GM19463 (cell line): ENCODE measurements at regions not wholly inside any gene's neighbourhood (a gene's known extent, or its start where the extent isn't known, plus 50 kb on each side); places are given as distances from the start of the nearest gene placed in this dataset.

Source experiments
- ATAC-seq: cut with Tn5 transposase; IDR thresholded peaks from one replicate; pipeline ENCODE4 v1.9.1; 2021; ENCODE audit warnings: mild to moderate bottlenecking, moderate library complexity; ENCODE audit not compliant: unreplicated experiment

DNA sequence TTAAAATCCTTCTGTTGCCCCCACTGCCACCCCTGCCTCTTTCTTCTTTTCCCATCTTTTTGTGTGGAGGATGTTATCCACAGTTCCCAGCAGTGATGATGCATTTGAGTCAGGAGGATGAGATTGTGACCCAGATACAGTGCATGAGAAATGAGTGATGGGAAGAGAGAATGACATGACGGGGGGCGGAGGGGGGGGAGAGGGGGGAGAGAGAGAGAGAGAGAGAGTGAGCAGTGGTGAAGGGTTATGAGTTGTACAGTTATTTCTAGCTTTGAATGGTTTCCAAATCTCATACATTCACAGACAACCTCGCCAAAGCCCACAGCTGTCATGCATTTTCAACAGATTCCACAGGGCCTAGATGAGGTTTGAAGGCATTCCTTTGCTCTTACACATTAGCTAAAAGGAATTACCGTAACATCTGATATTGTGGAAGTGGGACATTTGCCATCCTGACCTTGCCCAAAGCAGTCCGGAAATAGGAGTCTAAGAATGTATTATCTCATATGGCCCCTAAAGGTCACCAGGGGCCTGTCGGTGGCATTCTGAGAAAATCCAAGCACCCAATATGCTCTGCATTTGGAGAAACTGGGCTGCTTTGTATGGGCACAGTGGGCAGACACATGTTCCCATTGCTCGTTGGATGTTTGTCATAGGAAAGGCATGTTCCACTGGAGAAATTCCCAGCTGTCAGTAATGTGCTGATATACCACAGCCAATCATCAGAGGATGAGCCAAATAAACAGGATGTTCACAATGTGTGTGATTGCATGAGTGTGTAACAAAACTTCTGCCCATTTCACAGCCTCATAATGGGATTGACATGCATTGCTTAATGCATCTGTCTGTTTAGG, 435.8 kb downstream of the SPRY1 start:
- ATAC-seq: no peak

DNA sequence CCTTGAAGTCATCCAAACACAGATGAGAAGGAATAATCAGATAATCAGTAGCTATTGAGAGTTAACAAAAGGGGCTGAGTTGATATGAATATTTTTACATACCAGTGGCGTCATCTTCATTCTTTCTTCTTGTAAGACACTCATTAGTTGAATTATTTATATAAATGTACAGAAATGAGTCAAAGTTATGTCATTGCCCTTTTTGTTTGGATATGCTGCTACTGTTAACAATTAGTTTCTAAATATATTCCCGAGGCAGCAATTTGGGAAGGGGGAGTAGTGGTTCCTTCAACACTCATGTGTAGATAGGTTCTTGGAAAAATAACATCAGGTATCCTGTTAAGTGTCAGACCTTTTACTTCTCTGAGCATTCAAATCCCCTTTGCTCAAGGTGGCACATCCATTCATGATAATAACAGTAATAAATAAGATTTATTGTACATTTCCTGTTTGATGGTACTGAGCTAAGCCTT, 436.6 kb downstream of the SPRY1 start:
- no peak for ATAC-seq

DNA sequence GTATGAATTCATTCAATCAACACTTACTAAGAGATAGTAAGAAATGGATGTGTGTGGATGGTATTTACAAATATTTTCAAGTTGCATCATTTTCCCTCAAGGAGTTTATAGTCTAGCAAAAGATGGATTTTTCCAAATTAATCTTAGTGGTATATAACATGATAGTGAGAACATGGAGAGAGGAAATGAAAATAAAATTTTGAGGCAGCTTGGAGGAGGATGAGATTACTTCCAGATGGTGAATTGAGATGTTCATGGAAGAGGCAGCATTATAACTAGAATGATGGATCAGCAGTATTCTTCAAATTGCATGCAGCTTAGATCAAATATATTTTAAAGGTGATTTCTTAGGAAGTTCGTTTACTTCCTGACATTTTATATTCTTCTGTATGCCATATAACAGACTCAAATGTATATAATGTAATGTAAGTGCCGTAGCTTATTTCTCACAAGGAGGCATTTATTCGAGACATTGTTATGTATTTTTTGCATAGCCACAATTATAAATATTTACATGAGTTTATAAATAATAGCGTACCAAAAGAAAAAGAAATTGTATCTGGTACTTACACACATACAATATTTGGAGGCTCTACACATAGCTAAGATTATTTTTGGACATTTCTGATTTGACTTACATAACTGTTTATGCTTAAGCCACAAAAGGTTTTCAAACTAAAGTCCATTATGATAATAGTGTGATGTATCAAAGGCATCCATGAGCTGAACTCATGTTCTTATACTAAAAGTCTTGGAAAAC, 439.4 kb downstream of the SPRY1 start:
- ATAC-seq: no peak

DNA sequence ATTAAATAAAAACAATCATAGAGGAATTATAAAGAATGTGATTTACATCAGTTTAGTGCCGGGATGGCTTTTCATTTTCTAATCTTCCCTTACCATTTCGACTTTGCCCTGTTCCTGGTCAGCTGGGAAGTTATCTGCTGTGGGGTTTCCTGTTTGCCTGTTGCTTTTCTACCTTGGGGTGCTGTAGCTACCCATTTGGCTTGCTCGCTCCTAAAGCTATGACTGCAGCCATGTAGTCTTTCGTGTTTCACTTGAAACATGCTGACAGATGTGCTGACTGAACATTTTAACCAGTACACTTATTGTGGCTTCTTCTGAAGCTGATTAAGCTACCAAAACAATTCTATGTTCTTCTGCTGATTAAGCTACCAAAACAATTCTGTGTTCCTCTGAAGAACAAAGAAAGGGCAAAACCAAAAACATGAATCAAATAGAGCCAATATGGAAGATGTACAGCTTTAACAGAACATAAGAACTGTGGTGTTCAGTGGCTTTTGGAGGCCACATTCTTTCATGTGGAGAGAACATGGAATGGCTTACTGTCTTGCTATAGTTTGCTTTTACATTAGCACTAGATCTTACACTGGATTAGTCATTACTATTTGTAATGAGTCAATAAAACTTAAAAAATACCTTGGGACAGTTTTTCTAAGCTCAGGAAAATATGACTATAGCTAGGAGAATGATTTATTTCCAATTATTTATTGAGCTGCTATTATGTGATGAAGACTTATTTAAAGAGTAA, 440.4 kb downstream of the SPRY1 start:
- no peak for ATAC-seq

DNA sequence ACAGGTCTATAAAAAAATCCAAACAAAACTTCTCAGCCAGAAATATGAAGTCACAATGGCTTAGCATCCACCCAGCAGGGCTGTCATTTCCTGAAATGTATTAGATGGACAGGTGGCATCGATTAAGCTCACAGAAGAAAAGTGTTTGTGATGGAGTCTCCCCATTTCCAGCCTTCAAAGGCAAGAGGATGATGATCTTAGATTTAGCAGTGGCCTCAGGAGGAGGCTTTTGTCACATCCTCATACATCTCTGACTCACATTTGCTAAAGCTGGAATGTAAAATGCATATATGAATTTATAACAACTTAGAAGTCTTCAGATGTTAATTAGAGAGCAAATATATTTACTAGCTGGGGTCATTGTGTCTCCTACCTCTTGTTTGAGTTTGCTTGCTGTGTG, 441.9 kb downstream of the SPRY1 start:
- no peak for ATAC-seq

DNA sequence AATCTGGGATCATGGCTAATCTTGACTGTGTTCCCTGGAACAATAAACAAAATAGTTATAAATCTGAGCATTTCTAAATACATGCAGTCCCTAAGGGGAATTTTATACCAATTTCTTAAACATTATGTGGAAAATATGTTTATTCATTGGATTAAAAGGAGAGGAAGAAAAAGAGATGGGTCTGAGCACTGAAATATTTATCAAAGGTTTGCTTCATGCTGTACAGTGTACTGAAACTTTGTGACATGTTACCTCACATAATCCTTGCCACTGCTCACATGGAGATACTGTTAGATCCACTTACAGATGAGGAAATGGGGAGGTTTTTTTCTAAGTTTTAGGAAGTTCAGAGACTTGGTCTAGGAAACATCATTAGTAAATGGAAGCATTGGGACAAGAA, 443.6 kb downstream of the SPRY1 start:
- ATAC-seq: no peak

DNA sequence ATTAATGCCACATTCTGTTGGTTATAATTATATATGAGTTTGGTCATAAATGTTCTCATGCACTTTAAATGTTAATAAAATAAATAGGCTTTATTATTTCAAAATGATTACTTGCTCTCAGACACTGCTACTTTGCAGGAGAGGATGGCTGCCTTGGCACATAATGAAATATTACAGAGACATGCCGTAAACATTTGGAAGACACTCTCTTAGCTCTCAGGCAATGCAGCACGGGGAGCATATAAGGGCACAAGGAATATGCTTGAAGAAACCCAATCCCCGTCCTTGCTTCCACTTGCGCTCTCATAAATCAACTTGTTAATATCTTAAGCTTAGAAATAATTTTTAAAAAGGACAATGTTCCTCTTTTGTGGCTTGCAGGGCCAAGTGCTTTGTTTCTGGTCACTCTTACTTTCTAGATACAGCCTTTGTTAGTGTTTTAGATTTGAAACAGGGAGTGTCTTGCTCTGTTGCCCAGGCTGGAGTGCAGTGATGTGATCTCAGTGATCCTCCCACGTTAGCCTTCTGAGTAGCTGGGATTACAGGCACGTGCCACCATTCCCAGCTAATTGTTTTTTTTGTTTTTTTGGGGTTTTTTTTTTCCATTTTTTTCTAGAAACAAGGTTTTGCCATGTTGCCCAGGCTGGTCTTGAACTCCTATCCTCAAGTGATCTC, 445.0 kb downstream of the SPRY1 start:
- ATAC-seq: no peak

DNA sequence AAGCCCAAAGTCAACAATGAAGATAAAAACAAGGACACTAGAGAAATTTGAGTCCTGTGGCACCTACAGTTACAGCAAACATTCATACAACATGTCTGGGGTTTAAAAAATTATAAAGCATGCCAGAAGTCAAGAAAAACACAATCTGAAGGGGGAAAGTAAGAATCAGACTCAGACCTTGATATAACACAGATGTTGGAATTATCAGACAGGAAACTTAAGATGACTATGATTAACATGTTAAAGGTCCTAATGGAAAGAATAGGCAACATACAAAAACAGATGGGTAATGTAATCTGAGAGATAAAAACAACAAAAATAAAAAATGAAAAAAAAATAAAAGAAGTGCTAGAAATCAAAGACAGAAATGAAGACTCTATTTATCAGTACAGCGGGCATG, 446.5 kb downstream of the SPRY1 start:
- ATAC-seq: no peak

DNA sequence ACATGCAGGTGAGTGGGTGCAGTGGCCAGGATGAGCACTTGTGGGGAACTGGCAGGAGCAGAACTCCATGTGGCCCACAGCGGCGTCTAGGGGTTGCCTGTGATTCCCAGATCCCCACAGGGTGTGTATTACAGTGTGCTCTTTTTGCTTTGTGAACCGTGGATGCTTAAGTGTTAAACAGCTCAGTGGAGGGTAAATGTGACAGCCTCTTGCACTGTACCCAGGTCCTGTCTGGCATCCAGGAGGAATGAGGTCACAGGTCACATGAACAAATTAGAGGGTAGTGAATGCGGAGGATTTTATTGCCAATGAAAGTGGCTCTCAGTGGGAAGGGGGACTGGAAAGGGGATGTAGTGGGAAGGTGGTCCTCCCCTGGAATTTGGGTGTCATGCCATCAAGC, 447.8 kb downstream of the SPRY1 start:
- no peak for ATAC-seq

DNA sequence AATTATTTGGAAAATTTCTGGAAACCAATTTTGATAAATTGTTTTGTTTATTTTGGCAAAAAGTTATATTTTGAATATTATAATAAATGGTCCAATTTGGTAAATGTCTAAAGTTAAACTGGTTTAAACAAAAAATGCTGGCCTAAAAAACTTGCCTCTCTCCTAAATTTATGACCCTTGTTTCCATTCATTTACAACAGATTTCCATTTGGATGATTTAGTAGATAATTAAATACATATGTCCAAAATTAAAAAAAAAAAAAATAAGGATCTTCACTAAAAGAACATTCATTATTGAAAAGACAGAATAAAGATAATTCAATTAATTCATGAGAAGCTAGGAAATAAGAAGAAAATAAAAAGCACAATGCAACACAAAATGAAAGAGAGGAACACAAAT, 449.5 kb downstream of the SPRY1 start:
- no peak for ATAC-seq

DNA sequence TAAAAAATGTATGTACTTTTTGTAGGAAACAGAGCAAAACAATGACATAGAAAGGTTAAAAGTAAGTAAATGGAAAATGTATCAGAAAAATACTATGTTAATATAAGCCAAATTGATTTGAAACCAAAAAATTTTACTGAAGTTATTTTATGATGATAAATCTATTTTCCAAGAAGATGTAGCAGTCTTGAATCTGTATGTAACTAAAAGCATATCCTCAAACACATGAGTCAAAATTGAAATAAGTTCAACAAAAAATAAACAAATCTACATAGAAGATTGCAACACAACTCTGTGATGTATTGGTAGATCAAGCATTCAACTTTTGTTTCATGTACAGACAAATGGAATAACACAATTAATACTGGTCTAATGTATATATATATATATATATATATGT, 450.0 kb downstream of the SPRY1 start:
- no peak for ATAC-seq

DNA sequence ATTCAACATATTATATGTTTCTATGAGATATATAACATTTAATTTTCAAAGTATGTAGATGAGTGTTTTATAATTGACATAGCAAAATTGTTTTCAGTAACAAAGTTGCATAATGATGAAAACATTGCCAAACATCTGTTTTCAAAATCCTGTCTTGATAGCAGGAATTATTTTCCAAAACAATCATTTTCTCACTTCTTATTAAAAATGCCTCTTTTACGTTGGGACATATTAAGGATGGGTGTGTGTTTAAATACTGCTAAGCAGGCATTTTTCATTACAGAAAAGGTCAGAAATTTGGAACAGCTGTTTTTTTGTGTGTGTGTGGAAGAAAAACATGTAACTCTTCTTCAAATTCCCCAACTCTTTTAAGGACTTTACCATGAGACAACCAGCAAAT, 452.0 kb downstream of the SPRY1 start:
- ATAC-seq: no peak

DNA sequence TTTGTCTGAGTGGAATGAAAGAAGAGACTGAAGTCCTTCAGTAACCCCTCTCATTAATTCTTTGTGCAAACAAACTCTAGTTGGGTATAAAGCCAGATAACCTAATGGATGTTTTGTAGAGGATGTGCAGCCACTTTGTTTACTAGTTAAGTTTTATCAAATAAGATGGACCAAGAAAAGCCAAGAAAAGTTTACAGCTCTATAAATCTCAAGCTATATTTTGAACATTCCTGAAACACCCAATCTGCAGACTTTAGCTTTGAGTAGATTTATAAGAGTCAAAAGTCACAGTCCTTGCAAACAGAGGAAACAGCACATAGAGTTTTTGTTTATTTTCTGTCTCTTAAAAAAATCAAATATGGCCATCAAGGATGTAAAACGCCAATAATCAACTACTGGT, 452.9 kb downstream of the SPRY1 start:
- ATAC-seq: no peak

DNA sequence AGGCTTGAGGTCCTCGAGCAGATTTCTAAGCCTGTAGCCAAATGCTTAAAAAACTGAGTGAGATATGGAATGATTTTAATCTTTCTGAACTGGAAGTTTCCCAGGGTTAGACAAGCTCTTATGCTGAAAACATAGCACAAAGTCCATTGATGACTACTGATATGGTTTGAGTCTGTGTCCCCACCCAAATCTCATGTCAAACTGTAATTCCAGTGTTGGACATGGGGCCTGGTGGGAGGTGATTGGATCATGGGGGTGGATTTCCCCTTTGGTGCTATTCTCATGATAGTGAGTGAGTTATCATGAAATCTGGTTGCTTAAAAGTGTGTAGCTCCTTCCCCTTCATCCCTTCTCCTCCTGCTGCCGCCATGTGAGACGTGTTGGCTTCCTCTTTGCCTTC, 454.9 kb downstream of the SPRY1 start:
- no peak for ATAC-seq

DNA sequence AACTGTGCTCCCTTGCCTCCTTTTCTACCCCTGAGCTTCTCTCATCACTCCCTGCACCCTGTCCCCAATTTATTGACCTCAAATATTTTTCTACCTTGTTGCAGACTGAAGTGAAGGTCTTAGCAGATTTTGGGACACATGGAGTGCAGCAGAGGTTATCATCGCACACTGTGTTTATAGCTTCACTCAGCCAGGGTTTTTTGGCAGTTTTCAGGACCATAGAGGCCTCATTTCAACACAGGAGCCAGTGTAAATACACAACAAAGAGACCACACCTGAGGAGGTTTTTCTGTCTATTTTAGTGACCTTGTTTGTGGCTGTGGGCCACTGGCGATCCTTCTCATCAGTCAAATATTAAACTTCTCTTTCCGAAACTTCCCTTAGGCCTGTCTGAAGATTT, 457.1 kb downstream of the SPRY1 start:
- no peak for ATAC-seq

DNA sequence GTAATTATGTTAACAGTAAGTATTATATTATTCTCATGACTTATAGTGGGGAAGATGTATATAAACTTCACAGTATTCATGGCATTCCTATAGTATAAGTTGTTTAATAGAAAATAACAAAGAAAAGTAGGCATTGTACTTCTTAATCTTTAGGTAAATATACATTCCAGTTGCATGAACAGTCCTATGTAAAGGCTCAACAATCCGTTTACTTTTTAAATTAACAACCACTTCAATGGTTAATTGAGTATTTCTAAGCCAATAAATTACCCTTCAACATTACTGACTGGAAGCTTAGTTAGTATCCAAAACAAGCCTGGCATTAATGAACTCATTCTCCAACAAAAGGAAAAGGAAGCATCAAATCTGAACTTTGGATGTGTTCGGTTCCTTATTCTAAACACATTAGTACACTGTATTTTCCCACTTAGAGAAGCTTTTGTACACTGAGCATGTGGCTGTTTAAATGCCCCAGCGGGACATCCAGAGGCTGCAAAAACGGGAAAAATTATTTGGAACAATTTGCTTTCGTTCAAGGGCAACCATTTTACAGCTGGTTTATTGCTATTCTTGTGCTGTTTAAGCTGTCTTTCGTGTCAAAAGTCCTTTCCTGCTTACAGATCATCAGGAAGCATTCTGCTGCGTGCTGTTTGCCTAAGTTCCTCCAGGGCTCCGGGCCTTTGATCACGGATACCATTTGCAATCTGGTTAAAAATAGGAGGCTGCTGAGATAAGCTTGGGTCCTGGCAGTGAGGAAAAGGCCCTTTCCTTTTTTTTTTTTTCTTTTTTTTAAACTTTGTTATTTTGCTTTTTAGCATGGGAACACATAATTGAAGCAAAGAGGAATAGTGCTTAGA, 460.3 kb downstream of the SPRY1 start:
- no peak for ATAC-seq

DNA sequence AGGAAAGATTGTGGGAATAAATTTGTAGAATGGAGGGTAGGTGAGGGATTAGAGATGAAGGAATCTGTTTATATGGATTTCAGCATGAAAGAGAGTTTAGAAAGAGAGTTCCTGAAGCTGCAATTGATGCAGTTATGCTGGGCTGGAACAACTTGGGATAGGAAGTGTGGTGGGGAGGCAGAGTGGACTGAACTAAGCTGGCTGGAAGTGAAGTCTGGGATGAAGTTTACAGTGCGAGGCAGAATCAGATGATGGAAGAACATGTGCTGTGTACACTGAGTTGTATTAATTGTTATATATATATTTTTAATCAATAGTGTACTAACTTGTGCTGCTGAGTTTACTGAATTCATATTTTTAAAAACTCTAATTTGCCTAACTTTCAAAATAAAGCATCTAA, 461.9 kb downstream of the SPRY1 start:
- no peak for ATAC-seq

DNA sequence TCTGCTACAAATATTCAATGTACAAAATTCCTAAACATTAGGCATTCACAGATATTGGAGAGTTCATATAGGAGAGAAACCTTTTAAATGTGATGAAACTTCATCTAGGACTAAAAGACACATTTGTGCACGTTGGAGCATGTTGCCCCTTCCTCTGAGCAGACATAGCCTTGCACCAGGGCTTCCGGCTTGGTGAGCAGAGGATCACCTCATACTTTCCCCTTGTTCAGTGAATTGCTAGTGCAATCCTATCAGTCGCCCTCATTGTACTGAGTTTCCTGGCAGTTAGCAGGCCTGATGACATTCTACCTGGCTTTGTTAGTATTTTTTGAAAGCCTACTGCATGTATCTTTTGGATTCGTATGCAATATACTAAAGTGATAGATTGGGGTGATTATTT, 466.2 kb downstream of the SPRY1 start:
- no peak for ATAC-seq

DNA sequence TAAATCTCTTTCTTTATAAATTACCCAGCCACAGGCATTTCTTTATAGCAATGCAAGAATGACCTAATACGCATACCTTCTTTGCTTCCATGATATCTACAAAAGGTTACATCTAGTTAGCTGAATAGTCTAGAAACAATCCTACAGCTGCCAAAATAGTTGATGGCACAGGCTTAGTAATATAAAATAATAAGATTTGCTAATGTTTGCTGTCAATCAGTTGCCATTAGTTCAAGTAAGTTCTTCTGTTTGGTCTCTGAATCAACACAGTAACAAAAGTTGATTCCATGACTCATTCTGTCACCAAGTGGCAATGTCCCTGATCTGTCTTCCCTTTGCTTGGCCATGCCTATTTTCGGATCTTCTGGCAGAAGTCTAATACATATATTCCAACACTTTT, 470.2 kb downstream of the SPRY1 start:
- no peak for ATAC-seq

DNA sequence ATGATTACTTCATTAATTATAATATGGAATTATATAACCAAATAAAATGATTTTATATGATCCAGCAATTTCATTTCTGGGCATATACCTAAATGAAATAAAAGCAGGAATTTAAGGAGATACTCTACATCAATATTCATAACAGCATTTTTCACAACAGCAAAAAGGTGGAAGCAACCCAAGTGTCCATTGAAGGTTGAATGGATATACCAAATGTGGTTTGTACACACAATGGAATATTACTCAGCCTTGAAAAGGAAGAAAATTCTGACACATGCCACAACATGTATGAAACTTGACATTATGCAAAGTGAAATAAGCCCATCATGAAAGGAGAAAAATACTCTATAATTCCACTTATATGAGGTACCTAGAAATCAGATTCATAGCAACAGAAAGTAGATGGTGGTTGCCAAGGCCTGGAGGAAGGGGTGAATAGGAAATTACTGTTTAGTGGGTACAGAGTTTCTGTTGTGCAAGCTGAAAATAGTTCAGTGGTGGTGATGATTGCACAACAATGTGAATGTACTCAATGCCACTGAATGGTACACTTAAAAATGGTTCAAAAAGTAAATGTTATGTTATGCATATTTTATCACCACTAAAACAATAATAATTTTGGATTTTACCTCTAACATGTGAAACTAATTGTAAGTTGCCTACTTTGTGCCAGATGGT, 471.5 kb downstream of the SPRY1 start:
- ATAC-seq: no peak
